T-cell (primary cell): ENCODE measurements at regions not wholly inside any gene's neighbourhood (a gene's known extent, or its start where the extent isn't known, plus 50 kb on each side); places are given as distances from the start of the nearest gene placed in this dataset.

Source experiments
- ATAC-seq, 4 experiments: fragments of 200-7000 bp in 3 of 4; fragments of 150-1000 bp in 1 of 4; cut with Tn5 transposase; replicated peaks in 1 of 4; 1 replicate in 3 of 4; 2 replicates in 1 of 4; pipeline ENCODE4 v1.10.0; 2021; ENCODE audit warnings: moderate library complexity in 3 of 4, mild to moderate bottlenecking in 2 of 4, moderate number of reproducible peaks in 1 of 4
- CTCF ChIA-PET, 2 donors: fragments of 300-600 bp; sonication (Branson Sonifier 250); formaldehyde crosslinking; loops; one replicate each; lab custom pipeline; 2022; ENCODE audit warnings: antibody characterized with exemption in 2 of 2; lab: Charles Lee
- POLR2A ChIA-PET, 2 donors: fragments of 300-600 bp; sonication (Branson Sonifier 250); formaldehyde crosslinking; loops; one replicate each; lab custom pipeline; 2022; ENCODE audit warnings: antibody characterized with exemption in 2 of 2; lab: Charles Lee
- DNase-seq, 35 experiments: peaks; one replicate each; pipeline versions ENCODE4 v3.0.0 to v3.0.0-alpha.2; 2013 to 2023
- H3K27ac ChIP-seq: one replicate; pipeline ENCODE4 v1.5.1; 2013; ENCODE audit warnings: low read length
- H3K27me3 ChIP-seq, 2 experiments: replicated peaks in 1 of 2; 1 replicate in 1 of 2; 2 replicates in 1 of 2; pipeline versions ENCODE4 v1.6.1 to v1.7.0; 2013; ENCODE audit warnings: low read length in 1 of 2, mixed read lengths in 1 of 2; ENCODE audit not compliant: control insufficient read depth in 2 of 2, insufficient read depth in 2 of 2; ENCODE audit errors: extremely low read depth in 1 of 2
- H3K36me3 ChIP-seq, 2 donors: 1 replicate in 1 of 2; 2 replicates in 1 of 2; pipeline versions ENCODE4 v1.6.1 to v1.7.0; 2013; ENCODE audit warnings: low read length in 1 of 2; ENCODE audit not compliant: control insufficient read depth in 2 of 2, insufficient read depth in 1 of 2; ENCODE audit errors: extremely low read depth in 1 of 2
- H3K4me1 ChIP-seq, 2 experiments: 1 replicate in 1 of 2; 2 replicates in 1 of 2; pipeline versions ENCODE4 v1.6.1 to v1.7.0; 2013; ENCODE audit warnings: low read length in 2 of 2, mixed read lengths in 1 of 2; ENCODE audit not compliant: insufficient read depth in 2 of 2, control insufficient read depth in 1 of 2; ENCODE audit errors: extremely low read depth in 1 of 2
- H3K4me3 ChIP-seq, 2 donors: 1 replicate in 1 of 2; 2 replicates in 1 of 2; pipeline versions ENCODE4 v1.5.1 to v1.7.0; 2013; ENCODE audit warnings: mild to moderate bottlenecking in 2 of 2, low read length in 1 of 2, moderate library complexity in 1 of 2; ENCODE audit not compliant: control insufficient read depth in 1 of 2; ENCODE audit errors: extremely low read depth in 1 of 2
- H3K9me3 ChIP-seq: 2 replicates; pipeline ENCODE4 v1.7.0; 2013
- H3K27ac Mint-ChIP-seq, 2 donors: one replicate each; pipeline ENCODE4 v1.8.0; 2020 to 2021; ENCODE audit warnings: mild to moderate bottlenecking in 2 of 2, mixed read lengths in 2 of 2
- H3K27me3 Mint-ChIP-seq, 2 donors: one replicate each; pipeline ENCODE4 v1.8.0; 2021 to 2022; ENCODE audit warnings: mixed read lengths in 2 of 2
- H3K36me3 Mint-ChIP-seq: one replicate; pipeline ENCODE4 v1.8.0; 2021; ENCODE audit warnings: mixed read lengths
- H3K4me1 Mint-ChIP-seq, 3 donors: one replicate each; pipeline ENCODE4 v1.8.0; 2020 to 2022; ENCODE audit warnings: mixed read lengths in 3 of 3, mild to moderate bottlenecking in 1 of 3
- H3K4me3 Mint-ChIP-seq, 3 donors: one replicate each; pipeline ENCODE4 v1.8.0; 2020 to 2022; ENCODE audit warnings: mild to moderate bottlenecking in 3 of 3, mixed read lengths in 3 of 3, moderate library complexity in 3 of 3
- H3K9me3 Mint-ChIP-seq, 3 donors: one replicate each; pipeline ENCODE4 v1.8.0; 2020 to 2022; ENCODE audit warnings: mixed read lengths in 3 of 3
- WGBS: methylation state at CpG from one replicate; pipeline ENCODE4 v1.1.5; 2013; ENCODE audit warnings: missing lambda C conversion rate; ENCODE audit not compliant: insufficient coverage; 5-methylcytosine and 5-hydroxymethylcytosine counted together

GRCh38 chr2:238506371-238507068 is 79.8 kb downstream of the ASB1 start:
- H3K36me3 ChIP-seq, result no peaks in the 10 kb centered on the region
- peaks cover 0 to 4% of the 10 kb centered on the region in 2 donors for H3K27me3 Mint-ChIP-seq
- no peak overlapping the region for H3K4me3 ChIP-seq
- no peak overlapping the region for H3K4me3 Mint-ChIP-seq
- peaks cover 0 to 4% (median 0%) of the 10 kb centered on the region in 3 donors for H3K4me1 Mint-ChIP-seq
- no peak overlapping the region for H3K27ac Mint-ChIP-seq
- H3K27ac ChIP-seq, result no peak overlapping the region
- H3K9me3 Mint-ChIP-seq, result no peaks in the 10 kb centered on the region
- ATAC-seq (no peak), DNase-seq (no peak)
- ChIA-PET POLR2A (no interaction called here), CTCF (no interaction called here)
- 77% methylated on average over 15 of the region's 17 CpGs for WGBS
- peaks cover 0 to 19% of the 10 kb centered on the region in 2 experiments for H3K27me3 ChIP-seq
- no peaks in the 10 kb centered on the region for H3K4me1 ChIP-seq
- H3K36me3 Mint-ChIP-seq, result no peaks in the 10 kb centered on the region
- no peaks in the 10 kb centered on the region for H3K9me3 ChIP-seq

DNA sequence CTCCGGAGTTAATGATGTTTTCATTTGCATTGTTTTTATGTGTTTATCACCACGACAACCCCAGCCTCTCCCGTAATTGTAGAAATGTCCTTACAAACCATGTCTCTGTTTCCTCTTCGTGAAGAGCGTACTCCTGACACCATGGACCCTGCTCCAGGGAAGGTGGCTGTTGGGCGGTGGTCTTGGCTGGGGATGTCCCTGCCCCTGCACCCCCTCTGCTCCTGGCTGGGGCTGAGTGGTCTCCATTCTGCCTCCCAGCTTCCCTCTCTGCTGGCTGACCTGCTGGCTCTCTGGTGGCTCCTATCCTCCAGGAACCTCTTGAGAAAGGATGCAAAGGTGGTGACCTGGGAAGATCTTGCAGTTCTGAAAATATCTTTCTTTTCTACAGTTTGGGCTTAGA is 81.1 kb downstream of the ASB1 start:
- CTCF ChIA-PET, result no interaction called here
- Mint-ChIP-seq H3K4me1 (peaks cover 0 to 4% (median 0%) of the 10 kb centered on the region in 3 donors), H3K27me3 (peaks cover 0 to 4% of the 10 kb centered on the region in 2 donors), H3K4me3 (no peak overlapping the region), H3K27ac (no peak overlapping the region), H3K36me3 (no peaks in the 10 kb centered on the region), H3K9me3 (no peaks in the 10 kb centered on the region)
- H3K27me3 ChIP-seq, result peaks cover 0 to 25% of the 10 kb centered on the region in 2 experiments
- H3K9me3 ChIP-seq, result no peaks in the 10 kb centered on the region
- no peaks in the 10 kb centered on the region for H3K4me1 ChIP-seq
- WGBS, result 73% methylated on average over 2 of the region's 6 CpGs
- no peak for ATAC-seq
- DNase-seq, result no peak
- H3K36me3 ChIP-seq, result no peaks in the 10 kb centered on the region
- POLR2A ChIA-PET, result no interaction called here
- no peak overlapping the region for H3K27ac ChIP-seq
- no peak overlapping the region for H3K4me3 ChIP-seq

- no peaks in the 10 kb centered on the region for H3K36me3 Mint-ChIP-seq
- Histone ChIP-seq H3K4me3 (no peak overlapping the region), H3K36me3 (no peaks in the 10 kb centered on the region), H3K27ac (no peak overlapping the region), H3K27me3 (peaks cover 0 to 25% of the 10 kb centered on the region in 2 experiments), H3K9me3 (no peaks in the 10 kb centered on the region), H3K4me1 (no peaks in the 10 kb centered on the region)
- WGBS, result 85% methylated on average over 10 of the region's 12 CpGs
- no peak overlapping the region for H3K27ac Mint-ChIP-seq
- no peak overlapping the region for H3K4me3 Mint-ChIP-seq
- ChIA-PET POLR2A (no interaction called here), CTCF (no interaction called here)
- no peaks in the 10 kb centered on the region for H3K9me3 Mint-ChIP-seq
- no peak for DNase-seq
- peaks cover 0 to 4% (median 0%) of the 10 kb centered on the region in 3 donors for H3K4me1 Mint-ChIP-seq
- ATAC-seq, result no peak
- peaks cover 0 to 4% of the 10 kb centered on the region in 2 donors for H3K27me3 Mint-ChIP-seq
Measured at GRCh38 chr2:238509151-238509835, 82.6 kb downstream of the ASB1 start.

DNA sequence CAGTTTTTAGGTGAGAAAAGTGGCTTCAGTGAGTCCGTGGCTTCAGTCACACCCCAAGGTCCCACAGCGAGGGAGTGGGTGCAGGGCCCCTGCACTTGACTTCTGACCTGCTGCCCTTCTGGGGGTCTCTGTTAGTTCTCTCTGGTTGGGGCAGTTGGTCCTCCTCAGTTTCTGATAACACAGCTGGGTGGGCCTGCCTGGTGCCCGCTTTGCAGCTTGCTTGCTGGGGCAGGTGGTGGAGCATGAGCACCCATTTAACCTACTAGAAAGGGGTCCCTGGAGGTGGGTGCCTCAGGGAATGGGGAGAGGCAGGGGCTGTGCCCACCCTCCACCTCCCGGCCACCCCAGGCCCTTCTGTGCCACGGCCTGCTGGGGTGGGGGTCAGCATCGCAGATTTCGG is 83.2 kb downstream of the ASB1 start:
- 100% methylated on average over 1 of the region's 7 CpGs for WGBS
- H3K36me3 ChIP-seq, result no peaks in the 10 kb centered on the region
- no peak for DNase-seq
- no peaks in the 10 kb centered on the region for H3K36me3 Mint-ChIP-seq
- no peaks in the 10 kb centered on the region for H3K9me3 ChIP-seq
- CTCF ChIA-PET, result no interaction called here
- H3K4me3 ChIP-seq, result no peak overlapping the region
- H3K4me1 ChIP-seq, result no peaks in the 10 kb centered on the region
- H3K9me3 Mint-ChIP-seq, result no peaks in the 10 kb centered on the region
- no peak overlapping the region for H3K27ac ChIP-seq
- ATAC-seq, result no peak
- no peak overlapping the region for H3K4me3 Mint-ChIP-seq
- H3K4me1 Mint-ChIP-seq, result peaks cover 0 to 4% (median 0%) of the 10 kb centered on the region in 3 donors
- peaks cover 0 to 4% of the 10 kb centered on the region in 2 donors for H3K27me3 Mint-ChIP-seq
- H3K27ac Mint-ChIP-seq, result no peak overlapping the region
- peaks cover 0 to 25% of the 10 kb centered on the region in 2 experiments for H3K27me3 ChIP-seq
- POLR2A ChIA-PET, result no interaction called here

DNA sequence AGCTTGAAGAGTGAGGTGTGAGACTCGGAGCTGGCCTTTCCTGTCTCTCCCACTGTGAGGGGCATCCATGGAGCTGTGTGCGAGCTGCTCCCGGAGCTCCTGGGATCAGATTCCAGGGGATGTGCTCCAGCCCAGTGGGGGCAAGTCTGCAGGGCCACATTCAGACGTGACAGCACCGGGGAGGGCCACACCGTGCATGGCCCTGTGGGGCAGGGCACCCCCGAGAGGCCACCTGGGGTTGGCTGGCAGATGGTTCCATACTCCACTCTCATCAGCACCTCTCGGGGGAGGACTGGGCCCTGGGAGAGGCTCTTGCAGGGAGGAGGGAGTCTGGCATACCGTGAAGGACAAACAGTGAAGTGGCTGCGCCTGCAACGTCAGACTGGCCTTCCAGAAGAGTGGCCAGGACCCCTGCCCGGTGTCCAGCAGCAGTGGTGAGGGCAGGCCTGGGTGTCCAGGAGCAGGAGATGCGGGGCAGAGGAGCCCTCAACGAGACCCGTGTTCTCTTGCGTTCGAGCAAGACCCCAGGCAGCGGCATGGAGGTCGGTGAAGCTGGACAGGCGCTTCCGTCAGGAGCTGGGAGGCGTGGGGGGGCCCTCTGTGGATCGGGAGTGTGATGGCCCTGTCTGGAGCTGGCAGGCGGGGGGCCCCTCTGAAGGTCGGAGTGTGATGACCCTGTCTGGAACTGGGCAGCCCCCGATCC is 84.3 kb downstream of the ASB1 start:
- POLR2A ChIA-PET, result no interaction called here
- H3K4me1 Mint-ChIP-seq, result peaks cover 0 to 5% (median 0%) of the 10 kb centered on the region in 3 donors
- H3K27ac Mint-ChIP-seq, result no peak overlapping the region
- Histone ChIP-seq H3K36me3 (no peaks in the 10 kb centered on the region), H3K27ac (no peak overlapping the region), H3K4me3 (no peak overlapping the region), H3K27me3 (peaks cover 0 to 25% of the 10 kb centered on the region in 2 experiments), H3K9me3 (no peaks in the 10 kb centered on the region), H3K4me1 (no peaks in the 10 kb centered on the region)
- DNase-seq (no peak), ATAC-seq (no peak)
- peaks cover 0 to 4% of the 10 kb centered on the region in 2 donors for H3K27me3 Mint-ChIP-seq
- H3K9me3 Mint-ChIP-seq, result peaks cover 0 to 5% (median 1%) of the 10 kb centered on the region in 3 donors
- no peak overlapping the region for H3K4me3 Mint-ChIP-seq
- H3K36me3 Mint-ChIP-seq, result no peaks in the 10 kb centered on the region
- CTCF ChIA-PET, result no interaction called here
- WGBS, result 78% methylated on average over 23 of the region's 26 CpGs

- Histone ChIP-seq H3K4me1 (no peaks in the 10 kb centered on the region), H3K36me3 (no peaks in the 10 kb centered on the region), H3K9me3 (no peaks in the 10 kb centered on the region), H3K27ac (no peak overlapping the region), H3K27me3 (peaks cover 0 to 25% of the 10 kb centered on the region in 2 experiments), H3K4me3 (no peak overlapping the region)
- Mint-ChIP-seq H3K9me3 (peaks cover 3 to 8% (median 5%) of the 10 kb centered on the region in 3 donors), H3K27me3 (peaks cover 0 to 4% of the 10 kb centered on the region in 2 donors), H3K4me1 (peaks cover 0 to 8% (median 0%) of the 10 kb centered on the region in 3 donors), H3K27ac (no peak overlapping the region), H3K36me3 (no peaks in the 10 kb centered on the region), H3K4me3 (no peak overlapping the region)
- 83% methylated on average over 10 of the region's 10 CpGs for WGBS
- DNase-seq (no peak), ATAC-seq (no peak)
- ChIA-PET CTCF (no interaction called here), POLR2A (no interaction called here)
Measured at GRCh38 chr2:238511614-238511950, 84.9 kb downstream of the ASB1 start.
